ENCODE measurements at regions not wholly inside any gene's neighbourhood (a gene's known extent, or its start where the extent isn't known, plus 50 kb on each side); places are given as distances from the start of the nearest gene placed in this dataset.

GRCh38 chr22:48793949-48794348, 1033.7 kb downstream of the BRD1 start:
- H3K4me3 ChIP-seq (ENCODE audit: low read length): no peak overlapping the region
- DNase-seq: no peak
- no peak overlapping the region for H3K9ac ChIP-seq (ENCODE audit: low read length)
- H4K20me1 ChIP-seq (ENCODE audit: low read length): no peaks in the 10 kb centered on the region
- H3K9me3 ChIP-seq (ENCODE audit: low read length): no peaks in the 10 kb centered on the region
- no TSS peak for BruUV-seq (replicated peaks)
- ChIA-PET CTCF (no interaction called here), POLR2A (ENCODE audit: unreplicated experiment) (no interaction called here)
- no peaks in the 10 kb centered on the region for H3K9me2 ChIP-seq (replicated peaks; ENCODE audit: low read length)
- H3K4me2 ChIP-seq (ENCODE audit: low read length): no peak overlapping the region
- no peak overlapping the region for H2AFZ ChIP-seq (ENCODE audit: low read length)
- no peaks in the 10 kb centered on the region for H3K4me1 ChIP-seq (ENCODE audit: insufficient read depth, low read length)
- intact Hi-C loops (cut with micrococcal nuclease): no loop called here
- H3K27me3 ChIP-seq (ENCODE audit: low read length): no peaks in the 10 kb centered on the region
- H3K36me3 ChIP-seq (ENCODE audit: low read depth, low read length): no peaks in the 10 kb centered on the region
- no peaks in the 10 kb centered on the region for H3F3A ChIP-seq (ENCODE audit: low read length, unreplicated experiment)
- H3K79me2 ChIP-seq (ENCODE audit: low read length): no peaks in the 10 kb centered on the region
- no peak for TF ChIP-seq EZH2 (IDR thresholded peaks at IDR 0.05; ENCODE audit: low read length, unreplicated experiment)
- TF ChIP-seq CTCF (conservative IDR thresholded peaks at IDR 0.05; ENCODE audit: low read depth, low read length): no peak
- no peak for TF ChIP-seq EZH2phosphoT487 (IDR thresholded peaks at IDR 0.05; ENCODE audit: borderline replicate concordance, low read length)
- no peak overlapping the region for H3K27ac ChIP-seq (ENCODE audit: low read length)
- ATAC-seq: no peak

DNA sequence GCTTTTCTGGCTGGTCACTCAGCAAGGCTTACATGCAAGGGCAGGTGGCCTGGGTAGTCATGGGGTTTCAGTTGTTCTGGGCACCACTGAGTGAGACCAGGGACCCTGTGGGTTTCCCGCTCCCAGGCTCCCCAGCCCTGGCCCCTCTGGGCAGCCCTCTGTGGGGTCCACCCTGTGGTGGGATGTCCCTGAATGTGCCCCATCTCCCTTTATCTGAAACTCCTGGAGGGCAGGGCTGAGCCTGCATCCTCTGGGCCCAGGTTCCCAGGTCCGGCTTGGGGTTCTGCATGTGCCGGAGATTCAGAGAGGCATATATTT, 1041.0 kb downstream of the BRD1 start:
- Histone ChIP-seq H3F3A (ENCODE audit: low read length, unreplicated experiment) (no peaks in the 10 kb centered on the region), H3K27ac (ENCODE audit: low read length) (no peak overlapping the region), H3K9me3 (ENCODE audit: low read length) (no peaks in the 10 kb centered on the region), H3K9ac (ENCODE audit: low read length) (no peak overlapping the region), H3K27me3 (ENCODE audit: low read length) (no peaks in the 10 kb centered on the region), H3K9me2 (replicated peaks; ENCODE audit: low read length) (no peaks in the 10 kb centered on the region), H4K20me1 (ENCODE audit: low read length) (no peaks in the 10 kb centered on the region), H3K4me2 (ENCODE audit: low read length) (no peak overlapping the region), H2AFZ (ENCODE audit: low read length) (no peak overlapping the region), H3K36me3 (ENCODE audit: low read depth, low read length) (no peaks in the 10 kb centered on the region), H3K4me3 (ENCODE audit: low read length) (no peak overlapping the region), H3K79me2 (ENCODE audit: low read length) (no peaks in the 10 kb centered on the region), H3K4me1 (ENCODE audit: insufficient read depth, low read length) (no peaks in the 10 kb centered on the region)
- intact Hi-C loops (cut with micrococcal nuclease): no loop called here
- ChIA-PET CTCF (no interaction called here), POLR2A (ENCODE audit: unreplicated experiment) (no interaction called here)
- DNase-seq (no peak), ATAC-seq (no peak)
- BruUV-seq (replicated peaks): no TSS peak
- TF ChIP-seq CTCF (conservative IDR thresholded peaks at IDR 0.05; ENCODE audit: low read depth, low read length): no peak
- no peak for TF ChIP-seq EZH2phosphoT487 (IDR thresholded peaks at IDR 0.05; ENCODE audit: borderline replicate concordance, low read length)
- no peak for TF ChIP-seq EZH2 (IDR thresholded peaks at IDR 0.05; ENCODE audit: low read length, unreplicated experiment)

DNA sequence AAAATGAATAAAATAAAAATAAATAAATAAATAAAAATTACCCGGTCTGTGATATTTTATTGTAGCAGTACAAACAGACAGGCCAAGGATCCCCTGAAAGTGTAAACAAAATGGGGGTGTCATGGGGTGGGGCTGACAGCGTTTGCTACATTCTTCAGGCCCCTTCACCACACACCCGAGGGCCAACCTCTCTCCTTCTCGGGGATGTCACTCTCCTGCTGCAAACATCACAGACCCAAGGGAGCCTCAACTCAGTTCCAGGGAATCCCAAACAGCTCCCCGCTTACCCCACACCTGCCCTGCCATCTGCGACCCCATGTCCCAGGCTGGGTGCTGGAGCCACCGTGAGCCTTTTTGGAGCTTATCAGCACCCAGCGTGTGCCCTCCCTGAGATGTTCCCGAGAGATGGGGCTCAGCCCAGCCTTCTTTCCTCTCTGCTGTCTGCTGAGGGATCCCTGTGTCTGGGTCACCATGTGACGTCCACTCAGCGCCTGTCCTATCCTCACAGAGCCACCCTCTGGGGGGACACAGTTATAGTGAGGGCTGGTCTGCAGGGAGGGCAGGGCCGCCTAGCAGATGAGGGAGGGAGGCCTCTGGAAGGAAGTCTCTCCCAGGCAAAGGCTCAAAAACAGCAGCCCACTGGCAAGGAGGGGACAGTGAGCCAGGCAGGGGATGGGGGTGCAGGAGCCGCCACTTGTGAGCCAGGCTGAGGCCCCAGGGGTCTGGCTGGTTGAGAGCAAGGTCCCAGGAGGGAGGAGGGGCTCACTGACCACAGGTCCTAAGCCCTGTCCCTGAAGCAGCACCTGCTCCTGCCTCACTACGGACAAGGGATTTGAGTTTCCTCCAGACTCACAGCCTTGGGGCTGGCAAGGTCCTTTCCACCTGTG, 1041.6 kb downstream of the BRD1 start:
- no TSS peak for BruUV-seq (replicated peaks)
- ChIA-PET CTCF (no interaction called here), POLR2A (ENCODE audit: unreplicated experiment) (no interaction called here)
- Histone ChIP-seq H3K79me2 (ENCODE audit: low read length) (no peaks in the 10 kb centered on the region), H3K27ac (ENCODE audit: low read length) (no peak overlapping the region), H3K4me1 (ENCODE audit: insufficient read depth, low read length) (no peaks in the 10 kb centered on the region), H3K4me2 (ENCODE audit: low read length) (no peak overlapping the region), H2AFZ (ENCODE audit: low read length) (no peak overlapping the region), H3F3A (ENCODE audit: low read length, unreplicated experiment) (no peaks in the 10 kb centered on the region), H3K27me3 (ENCODE audit: low read length) (no peaks in the 10 kb centered on the region), H4K20me1 (ENCODE audit: low read length) (no peaks in the 10 kb centered on the region), H3K4me3 (ENCODE audit: low read length) (no peak overlapping the region), H3K36me3 (ENCODE audit: low read depth, low read length) (no peaks in the 10 kb centered on the region), H3K9me2 (replicated peaks; ENCODE audit: low read length) (no peaks in the 10 kb centered on the region), H3K9me3 (ENCODE audit: low read length) (no peaks in the 10 kb centered on the region), H3K9ac (ENCODE audit: low read length) (no peak overlapping the region)
- no peak for DNase-seq
- no peak for ATAC-seq
- intact Hi-C loops (cut with micrococcal nuclease): no loop called here
- no peak for TF ChIP-seq CTCF (conservative IDR thresholded peaks at IDR 0.05; ENCODE audit: low read depth, low read length)
- no peak for TF ChIP-seq EZH2 (IDR thresholded peaks at IDR 0.05; ENCODE audit: low read length, unreplicated experiment)
- TF ChIP-seq EZH2phosphoT487 (IDR thresholded peaks at IDR 0.05; ENCODE audit: borderline replicate concordance, low read length): no peak

Measured in PC-3 (cell line).